ENCODE measurements at regions not wholly inside any gene's neighbourhood (a gene's known extent, or its start where the extent isn't known, plus 50 kb on each side); places are given as distances from the start of the nearest gene placed in this dataset.

DNA sequence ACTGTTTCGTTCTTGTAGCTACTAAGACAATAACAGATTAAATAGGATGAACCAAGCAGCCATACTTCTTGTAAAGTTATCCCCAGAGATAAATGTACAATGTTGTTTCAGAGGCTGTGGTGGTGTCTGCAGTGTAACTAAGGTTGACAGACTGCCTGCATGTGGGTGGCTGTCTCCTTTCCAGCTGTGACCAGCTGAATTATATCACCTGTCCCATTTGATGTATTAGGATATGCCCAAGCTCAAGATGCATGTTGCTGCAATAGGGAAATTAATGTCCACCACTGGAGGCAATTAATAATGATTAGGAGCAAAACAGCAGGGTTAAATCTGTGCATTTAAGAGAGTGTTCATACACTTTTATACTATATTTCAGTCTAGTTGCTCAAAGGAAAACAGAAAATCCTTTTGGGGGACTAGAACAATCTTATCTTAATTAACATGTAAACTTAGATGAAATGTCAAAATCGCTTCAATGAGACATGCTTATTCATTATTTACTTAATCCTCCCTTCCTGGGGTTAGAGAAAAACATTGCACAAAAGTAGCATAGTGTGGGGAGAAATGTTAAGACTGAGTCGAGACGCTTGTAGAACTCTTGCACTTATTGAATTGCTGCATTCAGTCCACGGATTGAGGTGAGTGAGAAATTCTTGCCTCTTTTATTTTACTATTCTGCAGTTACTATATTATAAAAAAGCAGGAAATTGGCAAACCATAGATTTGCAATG lies 269.0 kb downstream of the SNX10 start:
- Histone ChIP-seq H3K36me3 (no peaks in the 10 kb centered on the region), H3K27ac (no peak overlapping the region), H3K9me3 (no peaks in the 10 kb centered on the region), H3K27me3 (no peaks in the 10 kb centered on the region), H3K4me1 (no peaks in the 10 kb centered on the region), H3K4me3 (no peak overlapping the region)
- no peak for DNase-seq
- TF ChIP-seq, protein P1, sequence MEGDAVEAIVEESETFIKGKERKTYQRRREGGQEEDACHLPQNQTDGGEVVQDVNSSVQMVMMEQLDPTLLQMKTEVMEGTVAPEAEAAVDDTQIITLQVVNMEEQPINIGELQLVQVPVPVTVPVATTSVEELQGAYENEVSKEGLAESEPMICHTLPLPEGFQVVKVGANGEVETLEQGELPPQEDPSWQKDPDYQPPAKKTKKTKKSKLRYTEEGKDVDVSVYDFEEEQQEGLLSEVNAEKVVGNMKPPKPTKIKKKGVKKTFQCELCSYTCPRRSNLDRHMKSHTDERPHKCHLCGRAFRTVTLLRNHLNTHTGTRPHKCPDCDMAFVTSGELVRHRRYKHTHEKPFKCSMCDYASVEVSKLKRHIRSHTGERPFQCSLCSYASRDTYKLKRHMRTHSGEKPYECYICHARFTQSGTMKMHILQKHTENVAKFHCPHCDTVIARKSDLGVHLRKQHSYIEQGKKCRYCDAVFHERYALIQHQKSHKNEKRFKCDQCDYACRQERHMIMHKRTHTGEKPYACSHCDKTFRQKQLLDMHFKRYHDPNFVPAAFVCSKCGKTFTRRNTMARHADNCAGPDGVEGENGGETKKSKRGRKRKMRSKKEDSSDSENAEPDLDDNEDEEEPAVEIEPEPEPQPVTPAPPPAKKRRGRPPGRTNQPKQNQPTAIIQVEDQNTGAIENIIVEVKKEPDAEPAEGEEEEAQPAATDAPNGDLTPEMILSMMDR (IDR thresholded peaks at IDR 0.05) = no peak
- no peak for TF ChIP-seq POLR2A (IDR thresholded peaks at IDR 0.05)

DNA sequence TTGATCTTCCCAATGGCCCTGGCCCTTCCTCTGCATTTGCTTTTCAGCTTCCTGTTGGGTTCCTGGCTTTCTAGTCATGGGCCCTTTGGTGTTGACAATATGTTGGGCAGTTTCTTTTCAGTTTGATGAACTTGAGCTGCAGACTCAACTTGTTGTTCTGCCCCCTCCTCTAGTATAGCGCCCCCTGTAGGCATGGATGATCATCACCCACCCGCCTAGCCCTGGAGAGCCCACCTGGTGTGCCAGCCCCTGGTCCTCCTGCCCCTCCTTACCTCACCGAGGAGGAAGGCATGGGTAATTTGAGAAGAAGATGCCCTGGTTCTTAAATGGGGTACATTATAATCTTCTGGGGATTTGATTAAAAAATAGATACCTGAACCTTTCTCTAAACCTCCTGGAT lies 271.2 kb downstream of the SNX10 start:
- no peaks in the 10 kb centered on the region for H3K36me3 ChIP-seq
- no peak for TF ChIP-seq POLR2A (IDR thresholded peaks at IDR 0.05)
- TF ChIP-seq, protein P1 (IDR thresholded peaks at IDR 0.05) = no peak
- no peak overlapping the region for H3K4me3 ChIP-seq
- no peak overlapping the region for H3K27ac ChIP-seq
- no peak for DNase-seq
- H3K27me3 ChIP-seq = no peaks in the 10 kb centered on the region
- H3K9me3 ChIP-seq = no peaks in the 10 kb centered on the region
- H3K4me1 ChIP-seq = no peaks in the 10 kb centered on the region

DNA sequence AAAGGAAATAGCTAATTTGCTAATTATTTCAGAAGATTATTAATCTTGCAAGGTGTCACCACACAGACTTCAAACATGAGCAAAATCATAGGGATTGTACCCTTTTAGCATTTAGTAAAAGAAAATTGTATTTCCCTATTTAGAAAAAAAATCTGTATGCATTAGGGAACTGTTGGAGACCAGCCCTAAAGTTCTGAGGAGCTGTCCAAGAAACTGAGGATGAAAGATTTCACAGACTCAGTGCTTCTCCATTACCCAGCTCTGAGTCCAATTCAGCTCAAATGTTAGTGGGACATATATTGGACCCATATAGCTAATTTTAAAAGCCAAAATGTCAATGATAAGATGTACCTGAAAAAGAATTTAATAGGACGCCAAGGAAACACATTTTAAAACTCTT lies 271.7 kb downstream of the SNX10 start:
- Histone ChIP-seq H3K27ac (no peak overlapping the region), H3K9me3 (no peaks in the 10 kb centered on the region)
- TF ChIP-seq, protein P1 (IDR thresholded peaks at IDR 0.05) = no peak
- no peak for TF ChIP-seq POLR2A (IDR thresholded peaks at IDR 0.05)

DNA sequence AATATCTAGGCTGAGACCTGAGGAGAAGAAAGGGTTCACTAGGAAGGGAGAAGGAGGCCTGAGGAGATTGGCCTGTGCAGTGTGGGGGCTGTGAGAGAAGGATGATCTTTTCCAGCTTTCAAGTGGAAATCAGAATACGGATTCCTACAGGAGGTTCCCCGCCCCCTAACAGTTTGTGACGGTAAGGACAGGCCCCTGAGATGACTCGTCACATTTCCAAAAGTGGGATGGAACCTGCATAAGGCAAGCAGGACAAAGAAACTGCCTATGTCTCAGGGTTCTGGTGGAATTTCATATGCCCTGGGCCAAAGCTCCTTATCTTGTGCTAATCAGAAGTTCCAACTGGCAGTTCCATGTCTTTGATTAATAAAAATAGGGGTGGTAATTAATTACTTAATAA lies 275.6 kb downstream of the SNX10 start:
- TF ChIP-seq, protein P1 (IDR thresholded peaks at IDR 0.05) = no peak
- TF ChIP-seq POLR2A (IDR thresholded peaks at IDR 0.05) = no peak
- Histone ChIP-seq H3K9me3 (no peaks in the 10 kb centered on the region), H3K36me3 (no peaks in the 10 kb centered on the region), H3K4me3 (no peak overlapping the region), H3K4me1 (no peaks in the 10 kb centered on the region), H3K27me3 (no peaks in the 10 kb centered on the region), H3K27ac (no peak overlapping the region)
- DNase-seq = no peak

More for the DNA sequence above, 271.7 kb downstream of the SNX10 start:
- H3K4me3 ChIP-seq = no peak overlapping the region
- H3K36me3 ChIP-seq = no peaks in the 10 kb centered on the region
- H3K27me3 ChIP-seq = no peaks in the 10 kb centered on the region
- no peak for DNase-seq
- H3K4me1 ChIP-seq = no peaks in the 10 kb centered on the region

DNA sequence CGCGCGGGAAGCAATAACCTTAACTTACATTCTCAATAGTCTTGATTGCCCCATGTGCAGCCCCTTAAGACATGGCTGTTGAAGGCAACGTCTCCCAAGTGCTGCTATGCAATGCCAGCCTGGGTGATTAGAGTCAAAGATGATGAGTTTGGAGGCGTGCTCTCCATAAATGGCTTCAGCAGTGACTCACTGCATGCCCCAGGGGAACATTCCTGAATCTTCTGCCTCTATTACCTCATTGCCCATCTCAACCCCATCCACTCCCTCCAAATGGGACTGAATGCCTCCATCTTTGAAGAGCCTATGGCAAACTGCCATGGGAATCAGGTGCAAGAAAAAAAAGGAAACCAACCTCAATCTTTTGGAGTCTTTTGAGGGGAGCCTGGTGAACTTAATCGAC lies 282.8 kb downstream of the SNX10 start:
- Histone ChIP-seq H3K4me1 (no peaks in the 10 kb centered on the region), H3K9me3 (no peaks in the 10 kb centered on the region), H3K4me3 (no peak overlapping the region), H3K27me3 (no peaks in the 10 kb centered on the region), H3K36me3 (no peaks in the 10 kb centered on the region), H3K27ac (no peak overlapping the region)
- no peak for DNase-seq
- no peak for TF ChIP-seq POLR2A (IDR thresholded peaks at IDR 0.05)
- TF ChIP-seq, protein P1 (IDR thresholded peaks at IDR 0.05) = no peak

All from Peyer's patch (tissue), 4 donors.